ENCODE measurements at regions not wholly inside any gene's neighbourhood (a gene's known extent, or its start where the extent isn't known, plus 50 kb on each side); places are given as distances from the start of the nearest gene placed in this dataset.

GRCh38 chr14:65957631-65958205 lies 528.5 kb upstream of the CCDC196 start:
- 96% methylated on average over 4 of the region's 8 CpGs for WGBS (ENCODE audit: insufficient coverage)

GRCh38 chr14:65958664-65959562 lies 527.3 kb upstream of the CCDC196 start:
- 100% methylated on average over 5 of the region's 13 CpGs for WGBS (ENCODE audit: insufficient coverage)
- Histone ChIP-seq H3K4me3 (ENCODE audit: control insufficient read depth in 1 of 7, extremely low read depth in 1 of 7, insufficient read depth in 4 of 7, low read depth in 2 of 7, low read length in 6 of 7) (no peak overlapping the region), H3K9me3 (ENCODE audit: control extremely low read depth in 1 of 5, control insufficient read depth in 4 of 5, insufficient read depth in 2 of 5, low read depth in 1 of 5, low read length in 4 of 5) (no peaks in the 10 kb centered on the region), H3K27ac (ENCODE audit: insufficient read depth in 1 of 2, low read depth in 1 of 2, low read length in 2 of 2, poor library complexity in 1 of 2, severe bottlenecking in 2 of 2) (no peak overlapping the region), H3K4me1 (ENCODE audit: control extremely low read depth in 1 of 4, control insufficient read depth in 4 of 4, insufficient read depth in 4 of 4, low read length in 3 of 4) (no peaks in the 10 kb centered on the region), H3K27me3 (replicated peaks in 2 of 5; ENCODE audit: control insufficient read depth in 4 of 5, insufficient read depth in 5 of 5, low read length in 4 of 5) (no peaks in the 10 kb centered on the region), H3K36me3 (ENCODE audit: control insufficient read depth in 4 of 4, insufficient read depth in 4 of 4, low read length in 3 of 4) (no peaks in the 10 kb centered on the region)
- ChIA-PET POLR2A (no interaction called here), CTCF (interaction anchor here (0.7 to 10.1 kb wide), 17 partner anchors 9 to 803 kb away, joined by 3 to 55 read pairs (median 4); no protein-coding TSS in a partner anchor)
- peak; percentile 38 to 45 (median 39) for DNase-seq

More at GRCh38 chr14:65957631-65958205, 528.5 kb upstream of the CCDC196 start:
- no peaks in the 10 kb centered on the region for H3K4me1 ChIP-seq (ENCODE audit: control extremely low read depth in 1 of 4, control insufficient read depth in 4 of 4, insufficient read depth in 4 of 4, low read length in 3 of 4)
- no peak overlapping the region for H3K27ac ChIP-seq (ENCODE audit: insufficient read depth in 1 of 2, low read depth in 1 of 2, low read length in 2 of 2, poor library complexity in 1 of 2, severe bottlenecking in 2 of 2)
- CTCF ChIA-PET = interaction anchor here (0.9 to 10.1 kb wide), 8 partner anchors 9 to 799 kb away, joined by 3 to 55 read pairs (median 24); no protein-coding TSS in a partner anchor
- H3K9me3 ChIP-seq (ENCODE audit: control extremely low read depth in 1 of 5, control insufficient read depth in 4 of 5, insufficient read depth in 2 of 5, low read depth in 1 of 5, low read length in 4 of 5) = no peaks in the 10 kb centered on the region
- POLR2A ChIA-PET = no interaction called here
- no peaks in the 10 kb centered on the region for H3K36me3 ChIP-seq (ENCODE audit: control insufficient read depth in 4 of 4, insufficient read depth in 4 of 4, low read length in 3 of 4)
- no peak overlapping the region for H3K4me3 ChIP-seq (ENCODE audit: control insufficient read depth in 1 of 7, extremely low read depth in 1 of 7, insufficient read depth in 4 of 7, low read depth in 2 of 7, low read length in 6 of 7)
- no peak for DNase-seq
- H3K27me3 ChIP-seq (replicated peaks in 2 of 5; ENCODE audit: control insufficient read depth in 4 of 5, insufficient read depth in 5 of 5, low read length in 4 of 5) = no peaks in the 10 kb centered on the region

GRCh38 chr14:65959563-65960024 lies 526.6 kb upstream of the CCDC196 start:
- no peak for DNase-seq
- WGBS (ENCODE audit: insufficient coverage) = 83% methylated on average over 2 of the region's 2 CpGs
- Histone ChIP-seq H3K36me3 (ENCODE audit: control insufficient read depth in 4 of 4, insufficient read depth in 4 of 4, low read length in 3 of 4) (no peaks in the 10 kb centered on the region), H3K9me3 (ENCODE audit: control extremely low read depth in 1 of 5, control insufficient read depth in 4 of 5, insufficient read depth in 2 of 5, low read depth in 1 of 5, low read length in 4 of 5) (no peaks in the 10 kb centered on the region), H3K4me1 (ENCODE audit: control extremely low read depth in 1 of 4, control insufficient read depth in 4 of 4, insufficient read depth in 4 of 4, low read length in 3 of 4) (no peaks in the 10 kb centered on the region), H3K27me3 (replicated peaks in 2 of 5; ENCODE audit: control insufficient read depth in 4 of 5, insufficient read depth in 5 of 5, low read length in 4 of 5) (no peaks in the 10 kb centered on the region), H3K4me3 (ENCODE audit: control insufficient read depth in 1 of 7, extremely low read depth in 1 of 7, insufficient read depth in 4 of 7, low read depth in 2 of 7, low read length in 6 of 7) (no peak overlapping the region), H3K27ac (ENCODE audit: insufficient read depth in 1 of 2, low read depth in 1 of 2, low read length in 2 of 2, poor library complexity in 1 of 2, severe bottlenecking in 2 of 2) (no peak overlapping the region)
- CTCF ChIA-PET = interaction anchor here (0.7 to 10.1 kb wide), 19 partner anchors 10 to 804 kb away, joined by 3 to 55 read pairs (median 5); no protein-coding TSS in a partner anchor
- POLR2A ChIA-PET = no interaction called here

GRCh38 chr14:65961004-65961403 lies 525.2 kb upstream of the CCDC196 start:
- H3K4me1 ChIP-seq (ENCODE audit: control extremely low read depth in 1 of 4, control insufficient read depth in 4 of 4, insufficient read depth in 4 of 4, low read length in 3 of 4) = no peaks in the 10 kb centered on the region
- ChIA-PET CTCF (interaction anchor here (0.8 to 10.1 kb wide), 27 partner anchors 9 to 797 kb away, joined by 3 to 55 read pairs (median 4); partner anchors contain the start of gene FUT8), POLR2A (no interaction called here)
- H3K36me3 ChIP-seq (ENCODE audit: control insufficient read depth in 4 of 4, insufficient read depth in 4 of 4, low read length in 3 of 4) = no peaks in the 10 kb centered on the region
- H3K27ac ChIP-seq (ENCODE audit: insufficient read depth in 1 of 2, low read depth in 1 of 2, low read length in 2 of 2, poor library complexity in 1 of 2, severe bottlenecking in 2 of 2) = no peak overlapping the region
- no peaks in the 10 kb centered on the region for H3K9me3 ChIP-seq (ENCODE audit: control extremely low read depth in 1 of 5, control insufficient read depth in 4 of 5, insufficient read depth in 2 of 5, low read depth in 1 of 5, low read length in 4 of 5)
- DNase-seq = peak; percentile 72 to 87 (median 84)
- 31% methylated on average over 5 of the region's 7 CpGs for WGBS (ENCODE audit: insufficient coverage)
- no peaks in the 10 kb centered on the region for H3K27me3 ChIP-seq (replicated peaks in 2 of 5; ENCODE audit: control insufficient read depth in 4 of 5, insufficient read depth in 5 of 5, low read length in 4 of 5)
- peak overlapping the region in 2 of 7 experiments; percentile 3 to 57 for H3K4me3 ChIP-seq (ENCODE audit: control insufficient read depth in 1 of 7, extremely low read depth in 1 of 7, insufficient read depth in 4 of 7, low read depth in 2 of 7, low read length in 6 of 7)

GRCh38 chr14:65962952-65963351 lies 523.2 kb upstream of the CCDC196 start:
- Histone ChIP-seq H3K27ac (ENCODE audit: insufficient read depth in 1 of 2, low read depth in 1 of 2, low read length in 2 of 2, poor library complexity in 1 of 2, severe bottlenecking in 2 of 2) (no peak overlapping the region), H3K36me3 (ENCODE audit: control insufficient read depth in 4 of 4, insufficient read depth in 4 of 4, low read length in 3 of 4) (no peaks in the 10 kb centered on the region), H3K9me3 (ENCODE audit: control extremely low read depth in 1 of 5, control insufficient read depth in 4 of 5, insufficient read depth in 2 of 5, low read depth in 1 of 5, low read length in 4 of 5) (no peaks in the 10 kb centered on the region), H3K4me3 (ENCODE audit: control insufficient read depth in 1 of 7, extremely low read depth in 1 of 7, insufficient read depth in 4 of 7, low read depth in 2 of 7, low read length in 6 of 7) (no peak overlapping the region), H3K27me3 (replicated peaks in 2 of 5; ENCODE audit: control insufficient read depth in 4 of 5, insufficient read depth in 5 of 5, low read length in 4 of 5) (no peaks in the 10 kb centered on the region), H3K4me1 (ENCODE audit: control extremely low read depth in 1 of 4, control insufficient read depth in 4 of 4, insufficient read depth in 4 of 4, low read length in 3 of 4) (no peaks in the 10 kb centered on the region)
- 55% methylated on average over 3 of the region's 3 CpGs for WGBS (ENCODE audit: insufficient coverage)
- POLR2A ChIA-PET = no interaction called here
- CTCF ChIA-PET = interaction anchor here (1.1 to 5.7 kb wide), 4 partner anchors 107 to 792 kb away, joined by 3 to 46 read pairs (median 4); no protein-coding TSS in a partner anchor
- no peak for DNase-seq

GRCh38 chr14:65964366-65964765 lies 521.8 kb upstream of the CCDC196 start:
- Histone ChIP-seq H3K4me1 (ENCODE audit: control extremely low read depth in 1 of 4, control insufficient read depth in 4 of 4, insufficient read depth in 4 of 4, low read length in 3 of 4) (no peaks in the 10 kb centered on the region), H3K36me3 (ENCODE audit: control insufficient read depth in 4 of 4, insufficient read depth in 4 of 4, low read length in 3 of 4) (no peaks in the 10 kb centered on the region), H3K4me3 (ENCODE audit: control insufficient read depth in 1 of 7, extremely low read depth in 1 of 7, insufficient read depth in 4 of 7, low read depth in 2 of 7, low read length in 6 of 7) (no peak overlapping the region), H3K27me3 (replicated peaks in 2 of 5; ENCODE audit: control insufficient read depth in 4 of 5, insufficient read depth in 5 of 5, low read length in 4 of 5) (no peaks in the 10 kb centered on the region), H3K9me3 (ENCODE audit: control extremely low read depth in 1 of 5, control insufficient read depth in 4 of 5, insufficient read depth in 2 of 5, low read depth in 1 of 5, low read length in 4 of 5) (no peaks in the 10 kb centered on the region), H3K27ac (ENCODE audit: insufficient read depth in 1 of 2, low read depth in 1 of 2, low read length in 2 of 2, poor library complexity in 1 of 2, severe bottlenecking in 2 of 2) (no peak overlapping the region)
- CTCF ChIA-PET = interaction anchor here (1.2 to 1.7 kb wide), 3 partner anchors 104 to 645 kb away, joined by 3 to 5 read pairs (median 4); no protein-coding TSS in a partner anchor
- no CpG with 5 or more reads among the region's 2 CpGs for whole genome bisulfite sequencing (ENCODE audit: insufficient coverage)
- POLR2A ChIA-PET = no interaction called here
- no peak for DNase-seq

All from common myeloid progenitor, CD34-positive (primary cell).